GM18498 (cell line): ENCODE measurements at regions not wholly inside any gene's neighbourhood (a gene's known extent, or its start where the extent isn't known, plus 50 kb on each side); places are given as distances from the start of the nearest gene placed in this dataset.
"Not testable (repeated sequence)": the region's sequence is repeated elsewhere in the genome, so short reads cannot be mapped to it uniquely, and the experiment has no call there.

Experiments
- ATAC-seq: cut with Tn5 transposase; IDR thresholded peaks from one replicate; pipeline ENCODE4 v1.9.1; 2021; ENCODE audit warnings: mild to moderate bottlenecking, moderate library complexity; ENCODE audit not compliant: unreplicated experiment

DNA sequence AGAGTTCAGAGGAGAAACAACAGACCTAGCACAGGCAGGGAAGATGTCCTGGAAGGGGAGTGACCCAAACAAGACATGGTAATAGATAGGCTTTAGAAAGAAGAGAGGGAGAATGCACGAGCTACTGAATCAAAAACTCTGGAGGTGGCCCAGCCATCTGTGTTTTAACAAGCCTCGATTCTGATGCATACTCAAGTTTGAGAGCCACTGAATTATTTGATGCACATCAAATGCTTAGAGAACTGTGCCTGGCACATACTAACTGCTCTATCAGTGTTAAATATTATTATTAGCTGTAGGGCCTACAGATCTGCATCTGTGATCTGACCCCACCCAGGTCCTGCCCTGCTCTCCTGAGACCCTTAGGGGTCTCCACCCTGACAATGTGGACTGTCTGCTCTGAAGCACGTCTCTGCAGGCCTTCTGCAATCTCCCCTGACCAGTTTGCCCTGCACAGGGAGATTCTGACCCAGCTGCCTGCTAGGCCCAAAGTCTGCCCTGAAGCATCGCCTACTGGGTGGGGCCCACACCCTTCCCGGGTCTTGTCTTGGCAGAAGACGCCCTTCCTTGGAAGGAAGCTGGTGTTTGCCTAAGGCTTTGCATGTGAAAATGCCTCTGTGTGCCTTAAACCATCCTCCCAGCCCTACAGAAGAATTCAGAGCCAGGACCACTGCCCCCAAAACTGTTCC is 201.5 kb upstream of the KLF3 start:
- ATAC-seq, result no peak

DNA sequence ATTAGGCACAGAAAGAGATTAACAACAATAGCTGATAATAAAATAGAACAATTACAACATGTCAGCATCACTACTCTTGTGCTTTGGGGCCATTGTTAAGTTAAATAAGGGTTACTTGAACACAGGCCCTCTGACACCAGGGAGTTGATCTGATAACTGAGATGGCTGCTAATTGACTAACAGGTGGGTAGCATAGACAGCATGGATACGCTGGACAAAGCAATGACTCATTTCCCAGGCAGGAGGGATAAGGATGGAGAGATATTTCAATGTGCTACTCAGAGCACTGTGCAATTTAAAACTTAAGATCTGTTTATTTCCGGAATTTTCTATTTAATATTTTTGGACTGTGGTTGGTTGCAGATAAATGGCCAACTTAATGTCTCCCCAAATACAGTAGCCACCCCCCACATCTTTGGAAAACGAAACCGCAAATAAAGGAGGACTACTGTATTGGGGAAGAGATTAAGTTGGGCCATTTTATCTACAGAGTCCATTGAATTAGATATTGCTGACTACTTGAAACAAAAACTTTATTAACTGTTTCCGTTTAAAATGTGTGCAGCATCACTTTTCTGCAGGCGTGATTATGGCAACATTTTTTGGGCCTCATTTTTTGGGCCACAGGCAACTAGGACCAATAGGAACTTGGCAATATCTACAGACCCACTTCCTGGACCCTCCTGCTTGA is 200.6 kb upstream of the KLF3 start:
- no peak for ATAC-seq

DNA sequence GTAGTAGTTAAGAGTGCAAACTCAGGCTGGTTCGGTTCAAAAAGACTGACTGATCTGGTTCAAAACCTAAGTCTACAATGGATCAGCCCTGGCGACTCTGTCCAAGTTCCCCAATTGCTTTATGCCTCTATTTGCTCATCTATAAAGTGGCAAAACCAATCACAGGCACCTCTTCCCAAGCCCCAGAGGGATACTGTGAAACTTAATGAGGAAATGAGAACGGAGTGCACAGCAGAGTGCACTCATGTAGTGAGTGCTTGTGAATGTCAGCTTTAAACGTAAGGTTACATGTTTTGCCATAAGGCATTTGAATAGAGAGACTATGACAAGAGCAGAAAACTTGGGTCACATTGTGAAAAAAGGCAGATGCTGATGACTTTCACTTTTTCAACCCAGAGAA is 199.7 kb upstream of the KLF3 start:
- no peak for ATAC-seq

- no peak for ATAC-seq
Observed at GRCh38 chr4:38466401-38466800, 197.6 kb upstream of the KLF3 start.

- no peak for ATAC-seq
Observed at GRCh38 chr4:38467296-38467695, 196.7 kb upstream of the KLF3 start.

- no peak for ATAC-seq
Observed at GRCh38 chr4:38468339-38468866, 195.6 kb upstream of the KLF3 start.

GRCh38 chr4:38469410-38469809 is 194.6 kb upstream of the KLF3 start:
- no peak for ATAC-seq

DNA sequence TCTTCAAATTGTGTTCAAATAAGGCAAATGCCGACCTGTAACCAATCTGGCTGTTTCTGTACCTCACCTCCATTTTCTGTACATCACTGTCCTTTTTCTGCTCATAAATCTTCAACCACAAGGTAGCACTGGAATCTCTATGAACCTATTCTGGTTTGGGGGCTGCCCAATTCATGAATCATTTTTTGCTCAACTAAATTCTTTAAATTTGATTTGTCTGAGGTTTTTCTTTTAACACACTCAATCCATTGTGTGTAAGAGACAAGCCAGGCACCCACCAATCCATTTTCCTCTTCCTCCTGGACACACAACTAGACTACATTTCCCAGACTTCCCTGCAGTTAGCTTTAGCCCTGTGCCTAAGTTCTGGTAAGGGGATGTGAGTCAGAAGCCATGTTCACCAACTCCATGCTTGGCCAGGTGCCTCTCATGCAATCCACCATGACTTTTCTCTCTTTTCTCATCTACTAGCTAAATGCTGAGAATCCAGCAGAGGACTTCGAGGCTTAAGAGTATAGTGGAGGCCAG is 193.2 kb upstream of the KLF3 start:
- no peak for ATAC-seq

DNA sequence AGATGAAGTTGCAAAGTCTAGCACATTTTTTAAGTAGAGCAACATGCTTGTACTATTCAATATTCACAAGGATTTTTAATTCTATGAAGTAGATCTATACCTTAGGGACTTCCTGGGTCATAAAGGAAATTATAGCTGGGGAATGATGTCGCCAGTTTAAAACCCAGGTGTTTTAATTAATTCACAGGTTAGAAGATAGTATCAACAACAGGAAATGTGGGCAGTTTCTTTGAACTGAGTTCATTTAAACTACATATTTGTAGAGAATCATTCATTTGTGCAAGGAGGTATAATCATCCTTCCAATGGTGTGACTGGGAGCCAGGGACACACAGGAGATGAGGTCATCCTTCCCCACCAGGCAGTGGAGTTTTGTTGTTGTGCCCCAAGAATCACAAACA is 181.3 kb upstream of the KLF3 start:
- no peak for ATAC-seq

GRCh38 chr4:38483628-38484027 is 180.4 kb upstream of the KLF3 start:
- ATAC-seq, result not testable (repeated sequence)

GRCh38 chr4:38489011-38489861 is 174.8 kb upstream of the KLF3 start:
- no peak for ATAC-seq

GRCh38 chr4:38489924-38490639 is 173.9 kb upstream of the KLF3 start:
- no peak for ATAC-seq

DNA sequence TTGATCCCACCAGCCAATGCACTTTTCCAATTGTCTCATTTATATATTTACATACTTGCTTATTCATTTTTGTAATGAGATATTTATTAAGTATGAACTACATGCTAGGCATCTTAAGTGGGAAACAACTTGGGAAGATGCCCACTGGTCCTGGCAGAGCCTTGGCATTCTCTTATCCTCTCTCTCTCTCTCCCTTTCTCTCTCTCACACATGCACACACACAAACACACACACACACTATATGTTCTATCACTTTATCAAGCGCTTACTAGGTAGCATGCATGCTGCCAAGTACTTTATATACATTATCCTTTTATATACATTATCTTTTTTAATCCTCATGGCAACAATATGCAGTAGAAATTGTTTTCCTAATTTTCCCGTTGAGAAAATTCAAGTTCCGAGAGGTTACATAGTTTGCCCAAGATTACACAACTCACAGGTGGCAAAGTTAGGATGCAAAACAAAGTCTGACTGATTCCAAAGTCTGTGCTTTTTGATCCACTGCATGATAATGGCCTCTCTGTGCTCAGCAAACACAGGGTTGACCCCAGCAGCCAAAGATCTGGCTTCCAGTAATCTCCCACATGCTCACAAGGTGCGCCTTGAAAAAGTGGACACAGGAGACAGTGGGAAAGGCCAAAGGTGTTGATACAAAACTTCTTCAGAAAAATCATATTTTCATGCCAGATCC is 173.1 kb upstream of the KLF3 start:
- no peak for ATAC-seq

DNA sequence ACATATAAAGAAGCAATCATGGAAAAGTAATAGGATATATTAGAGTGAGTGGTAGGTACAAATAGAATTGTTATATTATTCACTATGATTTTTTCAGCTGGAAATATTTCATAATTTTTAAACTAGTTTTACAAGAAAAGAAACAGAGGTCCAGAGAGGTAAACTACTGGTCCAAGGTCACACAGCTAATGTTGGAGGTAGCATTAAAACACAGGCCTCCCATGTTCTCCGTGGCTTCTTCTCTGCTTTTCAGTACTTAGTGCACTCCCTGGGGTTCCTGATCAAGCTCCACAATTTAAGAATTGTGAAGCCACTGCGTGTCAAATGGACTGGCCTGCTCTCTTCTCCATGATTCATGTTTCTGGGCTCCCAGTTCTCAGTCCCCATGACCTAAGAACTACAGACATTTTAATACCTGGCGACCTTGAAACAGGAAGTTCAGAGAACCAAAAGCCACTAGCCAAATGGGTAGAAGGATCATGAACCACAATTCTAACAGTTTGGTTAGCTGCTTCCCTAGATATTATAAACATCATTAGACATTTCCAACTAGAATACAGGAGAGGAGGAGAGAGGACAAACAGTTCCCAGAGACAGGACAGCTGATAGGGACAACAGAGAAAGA is 172.0 kb upstream of the KLF3 start:
- no peak for ATAC-seq

DNA sequence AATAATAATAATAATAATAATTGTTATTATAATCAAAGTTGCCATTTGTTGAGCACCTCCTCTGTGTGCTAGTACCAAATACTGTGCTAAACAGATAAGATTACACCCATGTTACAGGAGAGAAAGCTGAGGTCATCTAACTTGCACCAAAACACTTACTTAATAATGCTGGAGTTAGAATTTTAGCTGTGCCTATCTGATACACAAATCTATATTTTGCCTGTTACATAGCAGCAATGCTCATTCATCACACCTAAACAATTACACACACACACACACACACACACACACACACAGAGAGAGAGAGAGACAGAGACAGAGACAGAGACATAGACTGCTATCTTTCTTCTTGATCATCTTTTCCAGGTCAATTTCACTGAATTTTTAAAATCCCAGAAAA is 170.9 kb upstream of the KLF3 start:
- ATAC-seq, result no peak

- no peak for ATAC-seq
Observed at GRCh38 chr4:38495446-38495845, 168.6 kb upstream of the KLF3 start.

- ATAC-seq, result no peak
Observed at GRCh38 chr4:38497121-38497520, 166.9 kb upstream of the KLF3 start.

- no peak for ATAC-seq
Observed at GRCh38 chr4:38499101-38499500, 164.9 kb upstream of the KLF3 start.

- ATAC-seq, result no peak
Observed at GRCh38 chr4:38500433-38500832, 163.6 kb upstream of the KLF3 start.

DNA sequence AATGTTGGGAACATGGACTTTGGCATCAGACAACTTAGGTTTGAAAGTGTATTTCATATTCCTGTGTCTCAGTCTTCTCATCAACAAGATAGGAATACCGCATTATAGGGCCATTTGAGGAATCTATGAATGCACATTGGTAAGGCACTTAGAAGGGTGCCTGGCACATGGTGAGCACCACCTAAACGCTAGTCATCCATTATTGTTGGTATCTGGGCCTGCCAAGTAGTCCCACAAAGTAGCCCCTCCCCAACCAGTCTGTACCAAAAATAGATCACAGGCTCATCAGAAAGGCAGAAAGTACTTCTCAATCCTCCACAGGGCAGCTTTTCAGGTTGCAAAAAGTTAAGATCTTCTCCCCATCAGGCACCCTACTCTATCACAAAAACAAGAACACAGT is 162.3 kb upstream of the KLF3 start:
- no peak for ATAC-seq
